Endothelial cell (in vitro differentiated cells): ENCODE measurements at regions not wholly inside any gene's neighbourhood (a gene's known extent, or its start where the extent isn't known, plus 50 kb on each side); places are given as distances from the start of the nearest gene placed in this dataset.

Experiments
- DNase-seq: peaks from one replicate; pipeline ENCODE4 v3.0.0; 2021; ENCODE audit warnings: low spot score
- H3K27ac Mint-ChIP-seq: one replicate; pipeline ENCODE4 v1.8.0; 2021; ENCODE audit warnings: mixed read lengths, inconsistent platforms; ENCODE audit not compliant: unreplicated experiment
- H3K27me3 Mint-ChIP-seq: one replicate; pipeline ENCODE4 v1.8.0; 2021; ENCODE audit warnings: mild to moderate bottlenecking, moderate library complexity, mixed read lengths, inconsistent platforms; ENCODE audit not compliant: unreplicated experiment
- H3K36me3 Mint-ChIP-seq: one replicate; pipeline ENCODE4 v1.8.0; 2021; ENCODE audit warnings: mild to moderate bottlenecking, low read depth, mixed read lengths, inconsistent platforms; ENCODE audit not compliant: unreplicated experiment
- H3K4me1 Mint-ChIP-seq: one replicate; pipeline ENCODE4 v1.8.0; 2021; ENCODE audit warnings: mild to moderate bottlenecking, mixed read lengths, inconsistent platforms; ENCODE audit not compliant: unreplicated experiment
- H3K4me3 Mint-ChIP-seq: one replicate; pipeline ENCODE4 v1.8.0; 2021; ENCODE audit warnings: mild to moderate bottlenecking, mixed read lengths, inconsistent platforms; ENCODE audit not compliant: unreplicated experiment
- H3K9me3 Mint-ChIP-seq: one replicate; pipeline ENCODE4 v1.8.0; 2021; ENCODE audit warnings: mixed read lengths, inconsistent platforms; ENCODE audit not compliant: unreplicated experiment
- TF ChIP-seq, protein P1 (sequence below): fragments of 200-600 bp; sonication (generic); IDR thresholded peaks from one replicate; pipeline ENCODE4 v1.5.0; 2021; ENCODE audit warnings: antibody characterized with exemption; ENCODE audit not compliant: unreplicated experiment

GRCh38 chr2:41967476-41968181 is 80.2 kb upstream of the PKDCC start:
- H3K27me3 Mint-ChIP-seq, result peaks cover 10% of the 10 kb centered on the region
- peaks cover 25% of the 10 kb centered on the region for H3K4me1 Mint-ChIP-seq
- no peaks in the 10 kb centered on the region for H3K36me3 Mint-ChIP-seq
- DNase-seq, result no peak
- H3K27ac Mint-ChIP-seq, result no peak overlapping the region
- TF ChIP-seq, protein P1, sequence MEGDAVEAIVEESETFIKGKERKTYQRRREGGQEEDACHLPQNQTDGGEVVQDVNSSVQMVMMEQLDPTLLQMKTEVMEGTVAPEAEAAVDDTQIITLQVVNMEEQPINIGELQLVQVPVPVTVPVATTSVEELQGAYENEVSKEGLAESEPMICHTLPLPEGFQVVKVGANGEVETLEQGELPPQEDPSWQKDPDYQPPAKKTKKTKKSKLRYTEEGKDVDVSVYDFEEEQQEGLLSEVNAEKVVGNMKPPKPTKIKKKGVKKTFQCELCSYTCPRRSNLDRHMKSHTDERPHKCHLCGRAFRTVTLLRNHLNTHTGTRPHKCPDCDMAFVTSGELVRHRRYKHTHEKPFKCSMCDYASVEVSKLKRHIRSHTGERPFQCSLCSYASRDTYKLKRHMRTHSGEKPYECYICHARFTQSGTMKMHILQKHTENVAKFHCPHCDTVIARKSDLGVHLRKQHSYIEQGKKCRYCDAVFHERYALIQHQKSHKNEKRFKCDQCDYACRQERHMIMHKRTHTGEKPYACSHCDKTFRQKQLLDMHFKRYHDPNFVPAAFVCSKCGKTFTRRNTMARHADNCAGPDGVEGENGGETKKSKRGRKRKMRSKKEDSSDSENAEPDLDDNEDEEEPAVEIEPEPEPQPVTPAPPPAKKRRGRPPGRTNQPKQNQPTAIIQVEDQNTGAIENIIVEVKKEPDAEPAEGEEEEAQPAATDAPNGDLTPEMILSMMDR, result no peak
- H3K4me3 Mint-ChIP-seq, result no peak overlapping the region
- H3K9me3 Mint-ChIP-seq, result no peaks in the 10 kb centered on the region

GRCh38 chr2:41968182-41968578 is 79.6 kb upstream of the PKDCC start:
- H3K4me3 Mint-ChIP-seq, result no peak overlapping the region
- no peaks in the 10 kb centered on the region for H3K9me3 Mint-ChIP-seq
- TF ChIP-seq, protein P1, result no peak
- H3K36me3 Mint-ChIP-seq, result no peaks in the 10 kb centered on the region
- H3K27me3 Mint-ChIP-seq, result peaks cover 10% of the 10 kb centered on the region
- H3K4me1 Mint-ChIP-seq, result peaks cover 19% of the 10 kb centered on the region
- DNase-seq, result no peak
- no peak overlapping the region for H3K27ac Mint-ChIP-seq

DNA sequence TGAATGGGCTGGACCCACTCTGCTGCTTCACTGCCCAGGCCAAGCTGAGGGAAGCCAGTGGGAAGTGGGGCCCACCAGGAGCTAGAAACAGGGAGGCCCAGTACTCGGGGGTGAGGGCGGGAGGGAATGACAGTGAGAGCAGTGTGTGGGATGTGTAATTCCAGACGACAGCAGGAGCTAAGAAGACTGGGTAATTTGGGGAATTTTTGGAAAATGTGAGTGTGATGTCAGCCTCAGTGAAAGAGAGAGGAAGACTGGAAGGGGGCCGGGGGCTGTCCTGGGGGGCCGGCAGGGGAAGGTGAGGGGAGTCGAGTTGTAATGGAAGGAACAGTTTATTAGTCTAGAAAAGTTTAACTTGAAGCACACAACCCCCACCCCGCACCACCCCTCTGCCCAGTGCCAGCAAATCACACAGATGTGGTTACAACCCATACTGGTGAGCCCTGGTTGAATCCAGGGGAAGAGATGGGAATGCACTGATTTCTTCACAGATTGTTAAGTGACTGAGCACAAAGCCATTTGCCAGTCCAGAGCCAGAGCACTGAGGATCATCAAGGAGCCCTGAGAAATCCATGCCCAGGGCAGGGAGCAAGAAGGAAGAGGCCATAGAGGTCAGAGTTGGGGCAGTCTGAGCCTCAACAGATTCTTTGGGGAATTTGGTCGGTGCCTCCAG is 76.7 kb upstream of the PKDCC start:
- H3K4me1 Mint-ChIP-seq, result no peaks in the 10 kb centered on the region
- TF ChIP-seq, protein P1, result no peak
- peaks cover 8% of the 10 kb centered on the region for H3K27me3 Mint-ChIP-seq
- H3K27ac Mint-ChIP-seq, result no peak overlapping the region
- no peak for DNase-seq
- no peak overlapping the region for H3K4me3 Mint-ChIP-seq
- H3K9me3 Mint-ChIP-seq, result no peaks in the 10 kb centered on the region
- H3K36me3 Mint-ChIP-seq, result no peaks in the 10 kb centered on the region

DNA sequence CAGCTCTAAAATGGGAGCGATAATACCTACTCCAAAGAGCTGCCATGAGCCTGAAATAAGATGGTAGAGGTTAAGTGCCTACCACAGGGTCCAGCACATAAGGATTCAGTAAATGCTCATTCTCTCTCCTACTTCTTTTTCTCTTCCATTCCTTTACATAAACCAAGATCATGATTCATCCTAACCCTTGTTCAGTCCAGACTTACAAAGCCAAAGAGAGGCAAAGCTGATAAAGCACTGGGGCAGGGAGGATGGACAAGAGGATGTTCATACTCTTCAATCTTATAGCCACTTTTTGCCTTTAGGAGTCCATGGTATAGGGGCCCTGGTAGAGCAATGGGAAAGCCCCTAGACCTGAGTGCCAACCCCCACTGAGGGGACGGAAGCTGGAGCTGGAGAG is 75.6 kb upstream of the PKDCC start:
- no peak overlapping the region for H3K27ac Mint-ChIP-seq
- TF ChIP-seq, protein P1, result no peak
- peaks cover 8% of the 10 kb centered on the region for H3K27me3 Mint-ChIP-seq
- DNase-seq, result no peak
- H3K36me3 Mint-ChIP-seq, result no peaks in the 10 kb centered on the region
- H3K9me3 Mint-ChIP-seq, result no peaks in the 10 kb centered on the region
- H3K4me1 Mint-ChIP-seq, result no peaks in the 10 kb centered on the region
- H3K4me3 Mint-ChIP-seq, result no peak overlapping the region

GRCh38 chr2:41972819-41973218 is 75.0 kb upstream of the PKDCC start:
- Mint-ChIP-seq H3K36me3 (no peaks in the 10 kb centered on the region), H3K4me1 (no peaks in the 10 kb centered on the region), H3K9me3 (no peaks in the 10 kb centered on the region), H3K27ac (no peak overlapping the region), H3K4me3 (no peak overlapping the region), H3K27me3 (peaks cover 8% of the 10 kb centered on the region)
- TF ChIP-seq, protein P1, result no peak
- DNase-seq, result no peak
